ENCODE measurements at regions not wholly inside any gene's neighbourhood (a gene's known extent, or its start where the extent isn't known, plus 50 kb on each side); places are given as distances from the start of the nearest gene placed in this dataset.

- Histone ChIP-seq H3K27me3 (ENCODE audit: low read depth, low read length) (peaks cover 21% of the 10 kb centered on the region; the same call in 1 of the 2 replicates), H2AFZ (ENCODE audit: low read depth, low read length) (no peak overlapping the region), H4K20me1 (ENCODE audit: insufficient read depth, low read length) (no peaks in the 10 kb centered on the region), H3K27ac (ENCODE audit: low read length) (no peak overlapping the region), H3K9ac (ENCODE audit: low read length) (no peak overlapping the region), H3K4me2 (ENCODE audit: low read length) (no peak overlapping the region), H3K4me3 (ENCODE audit: low read length) (no peak overlapping the region), H3K9me3 (ENCODE audit: insufficient read depth, low read length) (no peaks in the 10 kb centered on the region), H3K36me3 (replicated peaks; ENCODE audit: low read depth, low read length) (no peaks in the 10 kb centered on the region), H3K79me2 (ENCODE audit: low read length) (no peaks in the 10 kb centered on the region), H3K4me1 (ENCODE audit: low read length) (no peaks in the 10 kb centered on the region)
- TF ChIP-seq CTCF (IDR thresholded peaks at IDR 0.05; ENCODE audit: low read depth, low read length) (no peak), EZH2phosphoT487 (IDR thresholded peaks at IDR 0.05; ENCODE audit: low read depth) (no peak)
Observed at GRCh38 chr2:12536976-12537375, 179.8 kb upstream of the TRIB2 start.

- Histone ChIP-seq H3K27me3 (ENCODE audit: low read depth, low read length) (peaks cover 17% of the 10 kb centered on the region; the same call in 1 of the 2 replicates), H2AFZ (ENCODE audit: low read depth, low read length) (no peak overlapping the region), H3K36me3 (replicated peaks; ENCODE audit: low read depth, low read length) (no peaks in the 10 kb centered on the region), H3K4me2 (ENCODE audit: low read length) (no peak overlapping the region), H3K9ac (ENCODE audit: low read length) (no peak overlapping the region), H3K4me1 (ENCODE audit: low read length) (no peaks in the 10 kb centered on the region), H3K9me3 (ENCODE audit: insufficient read depth, low read length) (no peaks in the 10 kb centered on the region), H3K27ac (ENCODE audit: low read length) (no peak overlapping the region), H4K20me1 (ENCODE audit: insufficient read depth, low read length) (no peaks in the 10 kb centered on the region), H3K4me3 (ENCODE audit: low read length) (no peak overlapping the region), H3K79me2 (ENCODE audit: low read length) (no peaks in the 10 kb centered on the region)
- no peak for TF ChIP-seq CTCF (IDR thresholded peaks at IDR 0.05; ENCODE audit: low read depth, low read length)
Observed at GRCh38 chr2:12538138-12538694, 178.5 kb upstream of the TRIB2 start.

DNA sequence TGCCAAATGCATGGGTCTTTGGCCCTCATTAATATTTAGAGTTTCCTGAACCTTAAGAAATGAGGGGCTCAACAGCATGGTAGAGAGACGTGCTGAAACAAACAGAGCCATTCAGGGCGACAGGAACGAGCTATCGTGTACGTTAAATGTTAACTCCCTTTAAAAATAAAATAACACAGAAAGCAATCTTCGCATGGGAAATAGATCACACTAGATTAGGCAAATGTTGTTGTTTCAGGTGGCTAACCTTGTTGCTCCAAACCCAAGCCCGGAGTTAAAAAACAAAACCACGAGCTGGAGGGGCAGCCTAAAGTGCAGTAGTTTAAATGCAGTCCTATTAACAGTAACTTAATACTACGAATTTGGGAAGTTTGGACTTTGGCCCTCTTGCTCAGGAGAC lies 177.4 kb upstream of the TRIB2 start:
- TF ChIP-seq CTCF (IDR thresholded peaks at IDR 0.05; ENCODE audit: low read depth, low read length) (no peak), EZH2phosphoT487 (IDR thresholded peaks at IDR 0.05; ENCODE audit: low read depth) (no peak)
- no peak overlapping the region for H2AFZ ChIP-seq (ENCODE audit: low read depth, low read length)
- H3K4me3 ChIP-seq (ENCODE audit: low read length), result no peak overlapping the region
- no peaks in the 10 kb centered on the region for H3K79me2 ChIP-seq (ENCODE audit: low read length)
- H3K27me3 ChIP-seq (ENCODE audit: low read depth, low read length), result peaks cover 22% of the 10 kb centered on the region
- no peaks in the 10 kb centered on the region for H3K36me3 ChIP-seq (replicated peaks; ENCODE audit: low read depth, low read length)
- H3K4me2 ChIP-seq (ENCODE audit: low read length), result no peak overlapping the region
- H3K27ac ChIP-seq (ENCODE audit: low read length), result no peak overlapping the region
- H3K9ac ChIP-seq (ENCODE audit: low read length), result no peak overlapping the region
- H3K4me1 ChIP-seq (ENCODE audit: low read length), result peaks cover 7% of the 10 kb centered on the region; the same call in 1 of the 2 replicates
- H3K9me3 ChIP-seq (ENCODE audit: insufficient read depth, low read length), result no peaks in the 10 kb centered on the region
- H4K20me1 ChIP-seq (ENCODE audit: insufficient read depth, low read length), result no peaks in the 10 kb centered on the region

GRCh38 chr2:12539776-12540562 lies 176.8 kb upstream of the TRIB2 start:
- H3K27ac ChIP-seq (ENCODE audit: low read length), result no peak overlapping the region
- H3K36me3 ChIP-seq (replicated peaks; ENCODE audit: low read depth, low read length), result no peaks in the 10 kb centered on the region
- no peak overlapping the region for H3K4me3 ChIP-seq (ENCODE audit: low read length)
- peaks cover 9% of the 10 kb centered on the region; the same call in 1 of the 2 replicates for H3K4me1 ChIP-seq (ENCODE audit: low read length)
- H3K79me2 ChIP-seq (ENCODE audit: low read length), result no peaks in the 10 kb centered on the region
- no peak overlapping the region for H2AFZ ChIP-seq (ENCODE audit: low read depth, low read length)
- no peak overlapping the region for H3K4me2 ChIP-seq (ENCODE audit: low read length)
- H3K9me3 ChIP-seq (ENCODE audit: insufficient read depth, low read length), result no peaks in the 10 kb centered on the region
- no peak for TF ChIP-seq EZH2phosphoT487 (IDR thresholded peaks at IDR 0.05; ENCODE audit: low read depth)
- TF ChIP-seq CTCF (IDR thresholded peaks at IDR 0.05; ENCODE audit: low read depth, low read length), result no peak
- no peaks in the 10 kb centered on the region for H4K20me1 ChIP-seq (ENCODE audit: insufficient read depth, low read length)
- H3K27me3 ChIP-seq (ENCODE audit: low read depth, low read length), result peaks cover 23% of the 10 kb centered on the region
- no peak overlapping the region for H3K9ac ChIP-seq (ENCODE audit: low read length)
